ENCODE measurements at regions not wholly inside any gene's neighbourhood (a gene's known extent, or its start where the extent isn't known, plus 50 kb on each side); places are given as distances from the start of the nearest gene placed in this dataset.

DNA sequence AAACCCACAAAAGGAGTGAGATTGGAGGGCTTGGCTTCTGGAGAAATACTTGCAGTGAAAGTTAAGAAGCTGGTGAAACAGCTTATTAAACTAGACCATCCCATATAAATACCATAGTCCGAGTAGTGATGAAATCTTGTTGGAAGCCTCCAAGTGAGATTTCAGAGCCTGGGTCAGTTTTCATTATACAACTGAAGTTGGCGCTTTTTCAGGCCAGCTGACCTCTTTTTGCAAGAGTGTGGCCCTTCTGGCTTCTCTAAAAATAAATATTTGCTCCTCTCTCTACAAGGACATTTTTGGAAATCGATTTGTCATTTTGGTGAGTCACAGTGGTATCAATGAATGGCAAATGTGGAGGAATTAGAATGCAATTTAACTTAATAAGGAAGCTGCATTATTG, 51.2 kb upstream of the THRB start:
- no peaks in the 10 kb centered on the region for H3K9me3 ChIP-seq
- 51 to 66% methylated on average over 3 of the region's 3 CpGs for WGBS, 2 donors
- peaks cover 0 to 4% (median 0%) of the 10 kb centered on the region in 3 donors for H3K4me1 ChIP-seq
- intact Hi-C loops (cut with DNase I) = no loop called here
- DNase-seq = no peak
- no peak overlapping the region for H3K27ac ChIP-seq
- H3K36me3 ChIP-seq = no peaks in the 10 kb centered on the region
- TF ChIP-seq POLR2A (IDR thresholded peaks at IDR 0.05) = no peak
- TF ChIP-seq, protein P1, sequence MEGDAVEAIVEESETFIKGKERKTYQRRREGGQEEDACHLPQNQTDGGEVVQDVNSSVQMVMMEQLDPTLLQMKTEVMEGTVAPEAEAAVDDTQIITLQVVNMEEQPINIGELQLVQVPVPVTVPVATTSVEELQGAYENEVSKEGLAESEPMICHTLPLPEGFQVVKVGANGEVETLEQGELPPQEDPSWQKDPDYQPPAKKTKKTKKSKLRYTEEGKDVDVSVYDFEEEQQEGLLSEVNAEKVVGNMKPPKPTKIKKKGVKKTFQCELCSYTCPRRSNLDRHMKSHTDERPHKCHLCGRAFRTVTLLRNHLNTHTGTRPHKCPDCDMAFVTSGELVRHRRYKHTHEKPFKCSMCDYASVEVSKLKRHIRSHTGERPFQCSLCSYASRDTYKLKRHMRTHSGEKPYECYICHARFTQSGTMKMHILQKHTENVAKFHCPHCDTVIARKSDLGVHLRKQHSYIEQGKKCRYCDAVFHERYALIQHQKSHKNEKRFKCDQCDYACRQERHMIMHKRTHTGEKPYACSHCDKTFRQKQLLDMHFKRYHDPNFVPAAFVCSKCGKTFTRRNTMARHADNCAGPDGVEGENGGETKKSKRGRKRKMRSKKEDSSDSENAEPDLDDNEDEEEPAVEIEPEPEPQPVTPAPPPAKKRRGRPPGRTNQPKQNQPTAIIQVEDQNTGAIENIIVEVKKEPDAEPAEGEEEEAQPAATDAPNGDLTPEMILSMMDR (IDR thresholded peaks at IDR 0.05) = no peak
- H3K27me3 ChIP-seq = no peaks in the 10 kb centered on the region
- no peak overlapping the region for H3K4me3 ChIP-seq

DNA sequence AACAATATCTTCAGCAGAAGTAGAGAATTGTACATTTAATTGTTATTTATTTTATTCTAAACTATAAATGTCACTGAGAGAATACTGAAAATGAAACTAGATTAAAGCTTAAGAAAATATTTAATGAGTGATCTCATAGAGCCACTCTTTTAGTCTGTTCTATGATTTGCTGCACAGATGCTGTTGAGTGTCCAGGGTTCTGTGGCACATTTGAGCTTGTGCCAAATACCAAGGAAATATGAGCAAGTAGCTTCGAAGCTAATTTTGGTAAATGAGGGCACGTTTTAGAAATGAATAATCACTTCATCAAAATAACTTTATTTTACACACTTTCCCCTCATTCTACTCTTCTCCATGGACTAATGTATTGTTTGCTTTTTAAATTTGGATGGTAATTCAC, 53.6 kb upstream of the THRB start:
- H3K27ac ChIP-seq = no peak overlapping the region
- DNase-seq = no peak
- intact Hi-C loops (cut with DNase I) = no loop called here

DNA sequence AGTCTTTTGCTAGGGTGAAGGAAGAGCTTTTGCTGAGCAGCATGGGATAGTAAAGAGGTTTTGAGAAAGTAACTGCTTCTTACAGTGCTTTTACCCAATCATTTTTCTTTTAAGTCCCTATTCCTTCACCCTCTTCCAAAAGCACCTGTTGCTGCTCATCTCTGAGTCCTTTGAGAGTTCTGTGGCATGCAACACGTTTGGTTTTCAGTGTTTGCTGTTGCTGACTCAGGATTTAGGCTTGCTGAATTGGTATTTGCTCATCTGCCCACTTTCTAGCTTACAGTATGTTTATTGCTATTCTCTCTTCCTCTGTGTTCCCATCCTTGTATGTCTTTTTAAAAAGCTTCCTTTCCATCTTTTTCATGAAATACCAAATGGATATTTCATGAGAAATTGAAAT, 55.9 kb upstream of the THRB start:
- 10 to 14% methylated on average over 1 of the region's 1 CpG for WGBS, 2 donors
- intact Hi-C loops (cut with DNase I) = no loop called here
- Histone ChIP-seq H3K27me3 (no peaks in the 10 kb centered on the region), H3K4me3 (no peak overlapping the region), H3K9me3 (no peaks in the 10 kb centered on the region), H3K4me1 (peaks cover 0 to 4% (median 0%) of the 10 kb centered on the region in 3 donors), H3K27ac (no peak overlapping the region), H3K36me3 (no peaks in the 10 kb centered on the region)
- DNase-seq = no peak
- TF ChIP-seq POLR2A (IDR thresholded peaks at IDR 0.05) = no peak
- TF ChIP-seq, protein P1 (IDR thresholded peaks at IDR 0.05) = no peak

More for the DNA sequence above, 53.6 kb upstream of the THRB start:
- Histone ChIP-seq H3K36me3 (no peaks in the 10 kb centered on the region), H3K9me3 (no peaks in the 10 kb centered on the region), H3K27me3 (no peaks in the 10 kb centered on the region), H3K4me1 (peaks cover 0 to 4% (median 0%) of the 10 kb centered on the region in 3 donors), H3K4me3 (no peak overlapping the region)
- TF ChIP-seq POLR2A (IDR thresholded peaks at IDR 0.05) = no peak
- TF ChIP-seq, protein P1 (IDR thresholded peaks at IDR 0.05) = no peak
- 23 to 36% methylated on average over 2 of the region's 2 CpGs for WGBS, 2 donors

DNA sequence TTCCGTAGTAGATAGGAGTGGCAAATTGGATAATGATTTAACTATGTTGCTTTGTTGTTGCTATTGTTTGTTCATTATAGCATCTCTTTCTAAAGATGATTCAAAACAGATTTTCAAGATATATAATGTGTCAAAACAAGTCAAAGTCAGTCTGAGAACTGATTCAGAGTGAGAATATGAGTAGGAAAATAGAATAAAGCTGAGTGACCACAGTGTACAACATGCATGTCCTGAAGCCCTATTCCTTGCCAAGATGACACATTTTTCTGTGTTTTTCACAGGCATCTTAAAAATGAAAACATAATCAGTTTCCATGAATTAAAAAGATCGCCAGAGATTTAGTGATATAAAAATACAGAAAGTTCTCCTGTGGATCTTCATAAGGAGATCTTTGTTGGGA, 57.0 kb upstream of the THRB start:
- H3K36me3 ChIP-seq = no peaks in the 10 kb centered on the region
- H3K27ac ChIP-seq = no peak overlapping the region
- 79 to 91% methylated on average over 2 of the region's 2 CpGs for WGBS, 2 donors
- no peak for DNase-seq
- no peak overlapping the region for H3K4me3 ChIP-seq
- intact Hi-C loops (cut with DNase I) = no loop called here
- peaks cover 0 to 4% (median 0%) of the 10 kb centered on the region in 3 donors for H3K4me1 ChIP-seq
- TF ChIP-seq POLR2A (IDR thresholded peaks at IDR 0.05) = no peak
- TF ChIP-seq, protein P1 (IDR thresholded peaks at IDR 0.05) = no peak
- no peaks in the 10 kb centered on the region for H3K9me3 ChIP-seq
- no peaks in the 10 kb centered on the region for H3K27me3 ChIP-seq

DNA sequence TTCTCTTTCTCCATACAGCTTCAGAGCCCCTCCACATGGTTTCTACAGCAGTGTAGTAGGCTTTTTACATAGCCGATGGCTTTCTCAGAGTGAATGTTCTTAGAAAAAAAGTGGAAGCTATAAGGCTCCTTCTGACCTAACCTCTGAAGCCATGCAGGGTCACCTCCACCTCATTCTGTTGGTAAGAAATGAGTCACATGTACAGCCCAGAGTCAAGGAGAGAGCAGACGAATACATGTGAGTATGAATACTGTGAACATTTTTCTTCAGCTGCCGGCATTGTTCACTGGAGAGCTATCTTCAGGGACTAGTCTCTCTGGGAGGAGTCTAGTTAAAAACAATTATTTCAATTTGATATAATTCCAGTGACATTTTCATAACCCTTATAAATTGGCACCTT, 68.2 kb upstream of the THRB start:
- intact Hi-C loops (cut with DNase I) = no loop called here
- 82 to 84% methylated on average over 3 of the region's 3 CpGs for WGBS, 2 donors
- no peak for DNase-seq

More for the DNA sequence above, 68.2 kb upstream of the THRB start:
- H3K9me3 ChIP-seq = peaks cover 0 to 4% (median 0%) of the 10 kb centered on the region in 3 donors
- TF ChIP-seq, protein P1 (IDR thresholded peaks at IDR 0.05) = no peak
- TF ChIP-seq POLR2A (IDR thresholded peaks at IDR 0.05) = no peak
- H3K36me3 ChIP-seq = no peaks in the 10 kb centered on the region
- no peak overlapping the region for H3K4me3 ChIP-seq
- no peaks in the 10 kb centered on the region for H3K27me3 ChIP-seq
- no peak overlapping the region for H3K27ac ChIP-seq
- H3K4me1 ChIP-seq = no peaks in the 10 kb centered on the region
